Stimulated activated CD4-positive, alpha-beta T cell treated with anti-CD3 and anti-CD28 coated beads, Interleukin-1b, Interleukin-23, amount 100 ng/mL, for 1 hour (primary cell): ENCODE measurements at regions not wholly inside any gene's neighbourhood (a gene's known extent, or its start where the extent isn't known, plus 50 kb on each side); places are given as distances from the start of the nearest gene placed in this dataset.
"Not testable (repeated sequence)": the region's sequence is repeated elsewhere in the genome, so short reads cannot be mapped to it uniquely, and the experiment has no call there.

Experiments
- DNase-seq, 2 donors: peaks; one replicate each; pipeline ENCODE4 v3.0.0-alpha.2; 2020; ENCODE audit warnings: low read depth in 2 of 2

DNA sequence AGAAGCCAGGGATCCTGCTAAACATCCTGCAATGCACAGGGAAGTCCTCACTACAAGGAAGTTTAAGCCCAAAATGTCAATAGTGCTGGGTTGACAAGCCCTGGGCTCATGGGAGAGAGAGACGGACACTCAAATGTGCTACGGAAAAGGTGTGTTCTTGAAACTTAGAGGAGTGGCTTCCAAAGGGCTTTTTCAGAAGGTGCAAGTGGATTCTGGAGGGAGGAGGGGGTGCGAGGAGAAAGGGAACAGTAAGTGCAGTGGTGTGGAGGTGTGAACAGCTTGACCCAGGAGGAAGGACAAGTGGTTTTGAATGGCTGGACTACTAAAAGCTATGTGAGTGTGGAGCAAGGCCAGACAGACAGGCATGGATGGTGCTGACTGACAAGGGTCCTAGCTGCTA, 50.4 kb upstream of the CECR2 start:
- DNase-seq = no peak

DNA sequence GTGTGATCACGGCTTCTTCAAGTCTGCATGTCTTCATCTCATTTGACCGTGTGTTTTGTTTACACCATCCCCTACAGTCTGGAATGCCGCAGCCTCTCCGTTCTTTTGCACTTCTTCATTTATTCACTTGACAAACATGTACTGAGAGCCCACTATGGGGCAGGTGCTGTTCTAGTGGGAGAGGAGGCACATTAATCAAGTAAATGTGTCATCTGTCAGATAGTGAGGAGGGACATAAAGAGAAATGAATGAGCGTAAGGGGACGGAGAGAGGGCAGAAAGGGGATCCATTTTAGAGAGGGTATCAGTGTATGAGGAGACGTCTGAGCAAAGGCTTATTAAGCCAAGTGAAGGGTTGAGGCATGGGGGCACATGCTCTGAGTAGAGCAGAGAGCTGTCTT, 54.0 kb upstream of the CECR2 start:
- DNase-seq = no peak

DNA sequence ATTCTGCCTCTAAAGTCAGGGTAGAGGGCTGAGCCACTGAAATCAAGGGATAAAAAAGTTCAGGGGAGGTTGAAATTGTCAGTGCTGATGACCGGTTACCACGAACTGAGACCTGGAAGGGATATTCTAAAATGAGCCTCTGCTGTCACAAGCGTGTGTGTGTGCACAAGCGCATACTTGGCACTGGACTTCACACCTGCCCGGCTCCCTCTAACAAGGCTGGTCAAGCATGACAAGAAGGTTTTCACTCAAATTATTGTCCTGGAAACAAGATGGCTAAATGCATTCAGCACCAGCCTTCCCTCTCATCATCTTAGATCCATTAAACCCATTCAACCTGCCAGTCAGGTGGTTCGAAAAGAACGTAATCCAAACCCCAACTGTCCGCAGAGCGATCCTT, 54.8 kb upstream of the CECR2 start:
- no peak for DNase-seq

DNA sequence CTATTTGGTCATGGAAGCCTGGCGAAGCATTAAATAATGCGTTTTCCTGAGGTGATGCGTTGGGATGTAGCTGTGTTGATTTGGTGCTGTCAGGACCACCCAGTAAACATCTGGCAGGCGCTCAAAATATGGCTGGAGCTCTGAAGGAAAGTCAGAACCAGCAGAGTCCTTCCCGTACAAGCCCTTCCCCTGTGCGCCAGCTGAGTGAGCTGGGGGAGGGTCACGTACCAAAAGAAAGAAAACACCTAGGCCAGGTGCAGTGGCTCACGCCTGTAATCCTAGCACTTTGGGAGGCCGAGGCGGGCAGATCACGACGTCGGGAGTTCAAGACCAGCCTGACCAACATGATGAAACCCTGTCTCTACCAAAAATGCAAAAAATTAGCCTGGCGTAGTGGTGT, 55.6 kb upstream of the CECR2 start:
- DNase-seq = no peak

DNA sequence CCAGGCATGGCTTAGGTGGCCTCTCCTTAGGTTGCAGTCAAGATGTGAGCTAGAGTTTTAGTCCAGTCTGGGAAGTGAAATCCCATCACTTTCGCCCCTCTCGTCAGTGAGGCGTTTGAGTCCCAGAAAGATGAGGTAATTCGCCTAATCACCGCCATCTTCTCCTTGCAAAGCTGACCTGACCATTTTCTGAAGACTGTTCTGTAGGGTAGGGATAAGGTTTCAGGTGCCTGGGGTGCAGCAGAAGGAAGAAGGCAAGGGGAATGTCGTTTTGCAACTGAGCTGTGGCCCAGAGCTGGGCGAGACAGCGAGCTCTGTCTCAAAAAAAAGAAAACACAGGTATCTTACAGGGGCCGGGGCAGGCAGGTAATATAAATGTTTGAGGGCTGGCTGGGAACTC, 61.7 kb upstream of the CECR2 start:
- DNase-seq = no peak

DNA sequence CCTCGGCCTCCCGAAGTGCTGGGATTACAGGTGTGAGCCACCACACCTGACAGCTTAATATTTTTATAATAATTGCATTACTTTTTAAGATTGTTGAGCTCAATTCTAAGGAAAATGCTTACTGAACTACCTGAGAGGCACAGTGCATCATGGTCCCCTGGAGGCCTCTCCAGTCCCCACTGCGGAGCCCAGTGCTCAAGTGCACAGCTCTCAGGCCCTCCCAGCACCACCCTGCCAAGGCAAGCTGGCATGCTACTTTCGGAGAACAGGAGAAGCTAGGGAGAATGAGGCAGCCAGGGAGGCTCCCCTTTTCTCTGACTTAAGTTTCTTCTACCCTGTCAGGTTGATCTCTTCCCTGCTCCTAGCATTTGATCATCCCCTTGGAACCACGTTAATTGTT, 64.2 kb upstream of the CECR2 start:
- no peak for DNase-seq

DNA sequence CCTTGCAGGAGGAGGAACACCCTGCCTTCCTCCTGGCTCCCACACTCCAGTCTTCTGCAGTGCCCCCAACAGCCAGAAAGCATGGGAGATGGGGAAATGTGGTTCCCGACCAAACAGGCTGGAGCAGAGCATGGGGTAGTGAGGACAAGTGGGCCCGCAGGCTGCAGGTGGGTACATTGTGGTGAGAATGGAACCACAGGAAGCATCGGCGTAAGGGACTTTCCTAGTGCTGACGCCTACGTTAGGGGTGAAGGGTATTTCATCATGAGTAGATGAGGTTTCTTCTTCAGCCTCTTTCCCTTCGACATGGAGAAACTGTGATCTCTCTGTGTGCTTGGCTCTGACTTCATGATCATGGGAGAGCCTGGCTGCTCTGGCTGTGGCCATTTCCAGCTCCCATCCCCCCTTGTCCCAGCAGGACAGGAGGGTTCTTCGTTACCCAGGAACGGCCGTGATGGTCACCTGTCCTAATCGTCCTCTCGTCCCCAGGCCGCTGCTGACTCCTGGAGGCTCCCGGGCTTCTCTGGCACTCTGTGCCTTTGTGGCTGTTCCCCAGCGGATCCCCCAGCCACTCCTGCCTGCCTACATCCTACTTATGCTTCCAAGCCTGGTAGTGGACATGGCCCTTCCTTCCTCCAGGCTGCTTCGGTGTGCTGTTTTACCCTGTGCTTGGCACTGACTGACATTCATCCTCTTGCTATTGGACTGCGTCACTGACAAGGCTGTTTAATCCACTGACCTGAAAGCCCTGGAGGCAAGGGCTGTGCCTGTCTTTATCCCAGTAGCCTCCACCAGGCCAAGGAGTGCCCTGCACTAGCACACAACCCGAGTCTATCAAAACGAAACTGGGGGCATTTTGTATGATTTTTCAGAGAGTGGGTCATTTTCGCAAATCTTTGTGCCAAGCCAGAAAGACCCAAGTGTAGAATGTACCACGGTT, 65.2 kb upstream of the CECR2 start:
- DNase-seq = peak in 1 of 2 donors; percentile 4

DNA sequence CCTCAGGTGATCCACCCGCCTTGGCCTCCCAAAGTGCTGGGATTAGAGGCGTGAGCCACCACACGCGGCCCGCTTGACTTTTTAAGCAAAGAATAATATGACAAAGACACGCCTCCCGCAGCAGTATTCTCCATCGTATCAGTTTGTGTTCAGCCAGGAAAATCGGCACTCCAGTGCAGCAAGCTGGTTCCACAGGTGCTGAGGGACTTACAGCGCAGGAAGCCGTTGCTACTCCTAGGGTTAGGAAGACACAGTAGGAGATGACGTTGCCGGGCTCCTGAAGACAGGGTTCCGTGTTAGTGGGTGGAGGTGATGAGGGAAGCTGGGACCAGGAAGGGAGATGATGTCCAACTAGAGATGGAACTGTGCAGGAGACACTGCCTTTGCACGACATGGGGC, 65.8 kb upstream of the CECR2 start:
- DNase-seq = no peak

DNA sequence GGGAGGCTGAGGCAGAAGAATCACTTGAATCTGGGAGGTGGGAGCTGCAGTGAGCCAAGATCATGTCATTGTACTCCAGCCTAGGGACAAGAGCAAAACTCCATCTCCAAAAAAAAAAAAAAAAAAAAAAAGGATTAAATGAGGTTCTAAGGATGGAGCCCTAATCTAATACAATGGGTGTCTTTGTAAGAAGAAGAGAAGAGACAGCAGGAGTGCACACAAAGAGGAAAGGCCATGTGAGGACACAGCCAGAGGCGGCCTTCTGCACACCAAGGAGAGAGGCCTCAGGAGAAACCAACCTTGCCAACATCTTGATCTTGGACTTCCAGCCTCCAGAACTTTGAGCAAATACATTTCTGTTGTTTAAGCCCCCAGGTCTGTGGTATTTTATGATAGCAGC, 66.6 kb upstream of the CECR2 start:
- no peak for DNase-seq

DNA sequence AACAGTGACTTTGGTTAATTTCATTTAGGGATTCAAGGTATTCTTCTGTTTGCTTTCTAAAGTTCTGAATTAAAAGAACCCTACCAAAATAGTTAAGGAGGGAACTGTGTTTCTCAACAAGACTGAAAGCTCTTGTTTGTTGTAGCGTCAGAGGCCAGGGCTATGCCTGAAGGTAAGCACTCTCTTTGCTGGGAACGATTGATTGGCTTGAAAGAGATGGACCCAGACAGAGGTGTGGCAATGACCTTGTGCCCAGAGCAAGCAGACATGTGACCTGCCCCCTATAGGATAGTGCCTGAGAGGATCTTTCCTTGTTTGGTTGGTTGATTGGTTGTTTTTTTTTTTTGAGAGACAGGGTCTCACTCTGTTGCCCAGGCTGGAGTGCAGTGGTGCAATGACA, 68.3 kb upstream of the CECR2 start:
- no peak for DNase-seq

DNA sequence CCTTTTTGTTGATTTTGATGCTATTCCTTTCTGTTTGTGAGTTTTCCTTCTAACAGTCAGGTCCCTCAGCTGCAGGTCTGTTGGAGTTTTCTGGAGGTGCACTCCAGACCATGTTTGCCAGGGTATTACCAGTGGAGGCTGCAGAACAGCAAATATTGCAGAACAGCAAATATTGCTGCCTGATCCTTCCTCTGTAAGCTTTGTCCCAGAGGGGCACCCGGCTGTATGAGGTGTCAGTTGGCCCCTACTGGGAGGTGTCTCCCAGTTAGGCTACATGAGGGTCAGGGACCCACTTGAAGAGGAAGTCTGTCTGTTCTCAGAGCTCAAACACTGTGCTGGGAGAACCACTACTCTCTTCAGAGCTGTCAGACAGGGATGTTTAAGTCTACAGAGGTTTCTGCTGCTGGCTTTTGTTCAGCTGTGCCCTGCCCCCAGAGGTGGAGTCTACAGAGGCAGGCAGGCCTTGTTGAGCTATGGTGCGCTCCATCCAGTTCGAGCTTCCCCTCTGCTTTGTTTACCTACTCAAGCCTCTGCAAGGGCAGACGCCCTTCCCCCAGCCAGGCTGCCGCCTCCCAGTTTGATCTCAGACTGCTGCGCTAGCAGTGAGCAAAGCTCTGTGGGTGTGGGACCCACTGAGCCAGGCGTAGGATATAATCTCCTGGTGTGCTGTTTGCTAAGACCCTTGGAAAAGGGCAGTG, 70.3 kb upstream of the CECR2 start:
- not testable (repeated sequence) for DNase-seq

DNA sequence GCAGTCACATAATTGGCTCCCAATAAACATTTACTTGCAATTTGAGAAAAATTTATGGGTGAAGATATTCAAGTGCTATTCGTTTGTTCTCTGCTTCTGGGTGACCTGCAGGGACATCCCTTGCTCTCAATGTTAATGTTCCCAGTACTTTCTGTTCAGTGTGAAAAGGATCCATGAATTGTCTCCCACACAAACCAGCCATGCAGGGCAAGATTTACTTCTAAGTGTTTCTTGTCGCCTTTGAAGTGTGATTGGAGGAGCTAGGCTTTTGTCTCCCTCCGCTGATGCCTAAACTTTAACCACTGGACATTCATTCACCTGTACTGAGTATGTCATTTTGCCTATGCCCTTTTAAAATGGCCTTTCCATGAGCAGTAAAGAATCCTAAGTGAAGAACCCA, 66.4 kb upstream of the ADA2 start:
- no peak for DNase-seq

DNA sequence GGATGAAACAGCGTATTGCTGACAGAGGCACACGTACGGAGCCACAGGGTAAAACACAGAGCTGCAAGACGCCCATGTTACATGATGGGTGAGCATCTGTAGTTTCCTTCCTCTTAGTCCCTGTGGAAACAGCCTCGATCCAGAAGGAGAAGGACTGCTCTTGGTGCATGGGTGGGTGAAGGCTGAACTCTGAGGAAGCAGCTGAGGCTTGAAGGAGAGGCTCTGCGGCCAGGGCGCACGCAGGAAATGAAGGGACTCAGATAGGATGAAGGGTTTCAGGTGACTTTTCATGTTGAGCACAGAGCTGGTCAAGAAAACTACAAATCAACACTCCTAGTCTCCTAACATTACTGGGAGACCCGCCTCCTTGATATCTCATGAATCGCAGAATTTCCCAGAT, 65.7 kb upstream of the ADA2 start:
- DNase-seq = no peak

DNA sequence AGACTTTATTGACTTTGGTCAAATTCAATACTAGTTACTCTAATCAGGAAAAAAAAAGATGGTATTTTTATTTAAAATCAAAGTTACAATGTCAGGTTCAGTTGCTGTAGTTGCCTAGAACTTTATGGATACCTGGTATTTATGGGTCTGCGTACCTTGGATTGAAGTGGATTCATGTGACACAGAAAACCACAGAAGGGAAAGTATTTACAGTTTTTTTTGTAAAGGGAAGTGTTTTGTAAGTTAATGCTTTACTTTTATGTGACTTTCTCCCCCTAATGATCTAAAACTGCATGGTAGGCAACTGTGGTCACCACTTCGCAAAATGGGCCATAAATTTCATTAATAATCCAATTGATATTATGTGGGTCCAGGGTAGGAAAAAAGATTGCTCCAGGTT, 65.2 kb upstream of the ADA2 start:
- DNase-seq = no peak

DNA sequence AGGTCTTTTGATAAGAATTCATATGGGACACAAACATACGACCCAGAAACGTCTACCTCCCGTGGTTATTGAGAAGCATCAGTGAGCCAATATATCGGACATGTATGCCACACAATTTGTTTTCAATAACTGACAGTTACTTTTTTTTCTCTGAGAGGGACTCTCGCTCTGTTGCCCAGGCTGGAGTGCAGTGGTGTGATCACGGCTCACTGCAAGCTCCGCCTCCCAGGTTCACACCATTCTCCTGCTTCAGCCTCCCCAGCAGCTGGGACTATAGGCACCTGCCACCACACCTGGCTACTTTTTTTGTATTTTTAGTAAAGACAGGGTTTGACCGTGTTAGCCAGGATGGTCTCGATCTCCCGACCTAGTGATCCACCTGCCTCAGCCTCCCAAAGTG, 64.6 kb upstream of the ADA2 start:
- not testable (repeated sequence) for DNase-seq

DNA sequence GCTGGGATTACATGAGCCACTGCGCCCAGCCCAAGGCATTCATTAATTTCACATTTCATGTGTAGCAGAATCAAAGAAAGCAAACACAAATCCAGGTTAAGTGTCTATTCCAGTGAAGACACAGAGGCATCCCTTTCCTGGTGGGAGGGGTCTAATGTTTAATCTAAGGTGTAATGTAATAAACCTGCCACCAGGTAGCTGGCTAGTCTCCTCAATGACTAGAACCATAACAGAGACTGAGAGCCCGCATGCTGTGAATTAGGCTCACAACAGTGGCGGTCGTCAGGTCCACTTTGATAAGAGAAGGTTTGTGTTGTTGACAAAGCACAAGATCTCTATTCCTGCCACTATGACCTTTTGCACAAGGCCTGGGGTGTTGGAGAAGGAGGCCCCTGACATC, 64.2 kb upstream of the ADA2 start:
- no peak for DNase-seq

DNA sequence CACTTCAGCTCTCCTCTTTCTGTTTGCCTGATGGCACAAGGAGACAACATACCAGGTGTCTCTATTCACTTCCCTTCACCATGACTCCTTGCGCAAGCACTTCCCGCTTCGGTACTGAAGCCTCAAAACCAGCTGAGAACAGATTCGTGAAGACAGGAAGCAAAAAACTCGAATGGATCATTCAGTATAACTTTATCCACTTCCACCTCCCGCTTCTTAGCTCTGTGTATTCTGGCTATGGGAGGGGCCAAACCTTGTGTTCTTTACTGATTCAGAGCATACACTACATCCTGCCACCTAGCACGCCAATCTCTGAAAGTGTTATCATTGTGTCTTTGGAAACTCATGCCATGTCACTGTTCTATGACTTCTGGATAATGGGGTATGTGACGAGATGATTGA, 62.2 kb upstream of the ADA2 start:
- DNase-seq = no peak

DNA sequence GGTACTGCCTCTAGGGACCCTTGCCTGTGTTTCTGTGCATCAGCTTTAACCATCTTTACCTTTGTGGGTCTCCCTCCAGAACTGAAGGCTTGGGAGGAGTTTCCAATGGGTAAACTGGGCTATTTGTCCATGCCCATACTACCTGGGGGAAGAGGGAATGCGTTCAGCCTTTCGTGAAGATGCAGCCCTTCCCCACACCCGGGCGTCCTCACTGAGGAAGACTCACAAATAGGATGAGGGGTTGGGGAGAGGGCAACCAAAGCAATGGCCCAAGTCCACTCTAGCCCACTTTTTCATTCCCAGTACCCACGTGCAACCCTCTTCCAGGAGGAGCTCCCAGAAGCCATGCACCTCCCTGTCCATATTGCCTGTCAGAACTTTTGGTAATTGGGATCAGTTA, 61.8 kb upstream of the ADA2 start:
- no peak for DNase-seq

DNA sequence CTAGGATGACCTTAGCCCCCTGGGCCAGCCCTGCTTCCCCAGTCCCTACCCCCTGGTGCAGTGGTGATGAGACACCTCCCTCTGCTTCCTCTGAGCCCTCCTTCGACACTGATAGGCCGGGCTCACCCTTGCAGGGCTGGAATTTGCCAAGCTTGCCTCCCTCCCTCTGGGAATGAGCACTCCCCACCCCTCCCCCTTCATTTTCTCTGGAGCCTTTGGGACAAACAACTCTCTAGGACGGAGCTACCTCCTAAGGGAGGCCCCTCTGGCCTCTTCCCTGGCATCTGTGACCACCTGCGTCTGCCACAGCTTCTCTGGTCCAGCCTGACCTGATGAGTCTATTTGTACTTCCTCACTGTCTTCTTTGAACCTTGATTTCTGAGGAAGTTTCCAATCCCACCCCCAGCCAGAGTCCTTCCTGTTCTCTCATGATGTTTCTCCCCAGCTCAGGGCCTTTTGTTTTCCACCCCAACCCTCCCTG, 53.3 kb upstream of the ADA2 start:
- no peak for DNase-seq

DNA sequence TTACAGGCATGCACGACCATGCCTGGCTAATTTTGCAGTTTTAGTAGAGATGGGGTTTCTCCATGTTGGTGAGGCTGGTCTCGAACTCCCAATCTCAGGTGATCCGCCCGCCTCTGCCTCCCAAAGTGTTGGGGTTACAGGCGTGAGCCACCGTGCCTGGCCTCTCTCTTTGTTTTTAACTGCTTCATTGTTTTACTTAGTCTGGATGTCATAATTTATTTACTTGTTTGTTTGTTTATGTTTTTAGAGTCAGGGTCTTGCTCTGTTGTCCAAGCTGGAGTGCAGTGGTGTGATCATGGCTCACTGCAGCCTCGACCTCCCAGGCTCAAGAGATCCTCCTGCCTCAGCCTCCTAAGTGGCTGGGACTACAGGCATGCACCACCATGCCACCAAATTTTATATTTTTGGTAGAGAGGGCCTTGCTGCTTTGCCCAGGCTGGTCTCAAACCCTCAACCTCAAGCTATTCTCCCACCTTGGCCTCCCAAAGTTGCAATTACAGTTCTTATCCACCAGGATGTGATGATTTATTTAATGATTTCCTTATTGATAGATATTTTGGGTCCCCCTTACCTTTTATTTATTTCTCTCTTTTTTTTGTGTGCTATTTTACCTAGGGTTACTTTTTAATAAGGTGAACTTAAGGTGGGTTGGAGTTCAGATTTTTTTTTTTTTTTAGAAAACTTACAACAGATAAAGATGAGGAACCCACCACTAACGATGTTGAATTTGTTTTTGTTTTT, 52.6 kb upstream of the ADA2 start:
- no peak for DNase-seq

DNA sequence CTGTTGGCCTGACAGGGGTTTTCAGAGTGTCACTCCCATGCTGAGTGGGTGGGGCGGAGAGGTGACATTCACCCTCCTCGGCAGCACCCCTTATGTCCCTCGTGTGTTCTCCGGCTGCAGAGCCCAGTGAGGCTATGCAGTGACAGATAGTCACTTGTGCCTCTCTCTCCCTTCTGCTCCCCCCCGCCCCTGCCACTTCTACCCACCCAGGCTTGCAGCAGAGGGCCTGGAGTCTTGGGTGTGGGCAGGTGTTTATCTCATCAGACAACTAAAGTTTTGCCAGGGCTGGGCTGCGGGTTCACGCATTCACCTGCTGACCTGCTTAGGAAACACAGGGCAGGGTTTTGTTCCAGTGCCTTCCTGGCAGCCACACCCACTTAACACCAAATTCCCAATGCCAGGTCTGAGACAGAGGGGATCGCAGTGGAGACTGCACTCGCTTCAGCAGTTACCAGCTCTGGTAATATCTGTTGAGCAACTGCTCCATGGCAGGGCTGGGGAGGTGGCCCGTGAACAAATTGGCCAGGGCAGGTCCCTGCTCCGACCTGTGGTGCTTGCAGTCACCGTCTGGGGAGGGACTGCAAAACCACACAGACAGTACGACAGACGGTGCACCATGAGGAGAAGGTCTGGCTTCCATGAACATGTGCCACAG, 50.5 kb upstream of the ADA2 start:
- no peak for DNase-seq

DNA sequence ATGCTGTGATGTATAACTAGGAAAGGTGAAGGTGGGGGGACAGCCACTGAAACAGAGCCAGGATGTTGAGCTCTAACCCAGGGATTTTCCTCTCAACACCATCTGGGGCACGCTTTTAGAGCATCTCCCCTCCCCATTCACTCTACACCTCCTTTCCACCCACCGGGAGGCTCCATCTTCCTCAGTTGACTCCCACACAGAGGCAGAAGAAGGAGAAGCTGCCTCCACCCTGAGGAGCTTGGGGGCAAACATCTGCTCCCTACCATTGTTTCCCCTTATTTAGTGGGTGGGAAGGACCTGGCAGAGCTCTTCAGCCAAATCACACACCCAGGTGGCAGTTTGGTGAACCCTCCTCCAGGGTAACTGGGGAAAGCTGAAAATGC, 50.0 kb upstream of the ADA2 start:
- no peak for DNase-seq
